Liver (tissue), 3 donors: ENCODE measurements at regions not wholly inside any gene's neighbourhood (a gene's known extent, or its start where the extent isn't known, plus 50 kb on each side); places are given as distances from the start of the nearest gene placed in this dataset.

Experiments used
- CTCF ChIP-seq: fragments of 150-350 bp; IDR thresholded peaks from 2 replicates; pipeline ENCODE4 v1.5.1; 2017; ENCODE audit warnings: improper control_type of control experiment, low read depth, low read length; ENCODE audit not compliant: missing input control
- EGR1 ChIP-seq, 2 donors: IDR thresholded peaks; 2 replicates each; pipeline ENCODE4 v1.6.1; 2016 to 2018; ENCODE audit warnings: antibody characterized with exemption in 2 of 2, low read depth in 2 of 2
- GABPA ChIP-seq, 2 donors: IDR thresholded peaks in 1 of 2; conservative IDR thresholded peaks in 1 of 2; 2 replicates each; pipeline ENCODE4 v1.6.1; 2016; ENCODE audit warnings: antibody characterized with exemption in 2 of 2, mild to moderate bottlenecking in 1 of 2, moderate library complexity in 1 of 2
- ZBTB33 ChIP-seq: IDR thresholded peaks from 2 replicates; pipeline ENCODE4 v1.6.1; 2016; ENCODE audit warnings: antibody characterized with exemption
- TF ChIP-seq, protein P1 (sequence below): IDR thresholded peaks from 2 replicates; pipeline ENCODE4 v1.6.1; 2016; ENCODE audit warnings: antibody characterized with exemption, mild to moderate bottlenecking
- donor health status: healthy.
- donor health status: healthy.

GRCh38 chr5:89827359-89827758, 582.2 kb downstream of the CETN3 start:
- TF ChIP-seq EGR1 (IDR thresholded peaks at IDR 0.05; ENCODE audit: low read depth in 2 of 2), result no peak
- TF ChIP-seq GABPA (IDR thresholded peaks at IDR 0.05 in 1 of 2, conservative IDR thresholded peaks at IDR 0.05 in 1 of 2), result no peak
- no peak for TF ChIP-seq CTCF
- no peak for TF ChIP-seq ZBTB33
- TF ChIP-seq, protein P1, sequence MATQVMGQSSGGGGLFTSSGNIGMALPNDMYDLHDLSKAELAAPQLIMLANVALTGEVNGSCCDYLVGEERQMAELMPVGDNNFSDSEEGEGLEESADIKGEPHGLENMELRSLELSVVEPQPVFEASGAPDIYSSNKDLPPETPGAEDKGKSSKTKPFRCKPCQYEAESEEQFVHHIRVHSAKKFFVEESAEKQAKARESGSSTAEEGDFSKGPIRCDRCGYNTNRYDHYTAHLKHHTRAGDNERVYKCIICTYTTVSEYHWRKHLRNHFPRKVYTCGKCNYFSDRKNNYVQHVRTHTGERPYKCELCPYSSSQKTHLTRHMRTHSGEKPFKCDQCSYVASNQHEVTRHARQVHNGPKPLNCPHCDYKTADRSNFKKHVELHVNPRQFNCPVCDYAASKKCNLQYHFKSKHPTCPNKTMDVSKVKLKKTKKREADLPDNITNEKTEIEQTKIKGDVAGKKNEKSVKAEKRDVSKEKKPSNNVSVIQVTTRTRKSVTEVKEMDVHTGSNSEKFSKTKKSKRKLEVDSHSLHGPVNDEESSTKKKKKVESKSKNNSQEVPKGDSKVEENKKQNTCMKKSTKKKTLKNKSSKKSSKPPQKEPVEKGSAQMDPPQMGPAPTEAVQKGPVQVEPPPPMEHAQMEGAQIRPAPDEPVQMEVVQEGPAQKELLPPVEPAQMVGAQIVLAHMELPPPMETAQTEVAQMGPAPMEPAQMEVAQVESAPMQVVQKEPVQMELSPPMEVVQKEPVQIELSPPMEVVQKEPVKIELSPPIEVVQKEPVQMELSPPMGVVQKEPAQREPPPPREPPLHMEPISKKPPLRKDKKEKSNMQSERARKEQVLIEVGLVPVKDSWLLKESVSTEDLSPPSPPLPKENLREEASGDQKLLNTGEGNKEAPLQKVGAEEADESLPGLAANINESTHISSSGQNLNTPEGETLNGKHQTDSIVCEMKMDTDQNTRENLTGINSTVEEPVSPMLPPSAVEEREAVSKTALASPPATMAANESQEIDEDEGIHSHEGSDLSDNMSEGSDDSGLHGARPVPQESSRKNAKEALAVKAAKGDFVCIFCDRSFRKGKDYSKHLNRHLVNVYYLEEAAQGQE, result no peak
